ENCODE measurements at regions not wholly inside any gene's neighbourhood (a gene's known extent, or its start where the extent isn't known, plus 50 kb on each side); places are given as distances from the start of the nearest gene placed in this dataset.

- whole genome bisulfite sequencing (ENCODE audit: insufficient coverage, low lambda C conversion rate): 100% methylated on average over 1 of the region's 4 CpGs
- DNase-seq: no peak
- Histone ChIP-seq H3K9me3 (ENCODE audit: control insufficient read depth, low read depth, low read length) (no peaks in the 10 kb centered on the region), H3K36me3 (ENCODE audit: control insufficient read depth, insufficient read depth, low read length) (no peaks in the 10 kb centered on the region), H3K4me1 (ENCODE audit: control insufficient read depth, insufficient read depth, low read length) (no peaks in the 10 kb centered on the region), H3K27ac (ENCODE audit: low read length) (no peak overlapping the region), H3K4me3 (ENCODE audit: low read length) (no peak overlapping the region), H3K27me3 (ENCODE audit: control insufficient read depth, insufficient read depth, low read length) (no peaks in the 10 kb centered on the region)
Observed at GRCh38 chr6:90450268-90450953, 136.5 kb downstream of the MAP3K7 start.

- Histone ChIP-seq H3K36me3 (ENCODE audit: control insufficient read depth, insufficient read depth, low read length) (no peaks in the 10 kb centered on the region), H3K4me1 (ENCODE audit: control insufficient read depth, insufficient read depth, low read length) (no peaks in the 10 kb centered on the region), H3K27me3 (ENCODE audit: control insufficient read depth, insufficient read depth, low read length) (no peaks in the 10 kb centered on the region), H3K4me3 (ENCODE audit: low read length) (no peak overlapping the region), H3K9me3 (ENCODE audit: control insufficient read depth, low read depth, low read length) (no peaks in the 10 kb centered on the region), H3K27ac (ENCODE audit: low read length) (no peak overlapping the region)
- no CpG with 5 or more reads among the region's 5 CpGs for WGBS (ENCODE audit: insufficient coverage, low lambda C conversion rate)
- peak in 1 of 2 donors; percentile 38 for DNase-seq
Observed at GRCh38 chr6:90449311-90449710, 137.6 kb downstream of the MAP3K7 start.

GRCh38 chr6:90448836-90449235 lies 138.0 kb downstream of the MAP3K7 start:
- 60% methylated on average over 1 of the region's 5 CpGs for WGBS (ENCODE audit: insufficient coverage, low lambda C conversion rate)
- Histone ChIP-seq H3K27me3 (ENCODE audit: control insufficient read depth, insufficient read depth, low read length) (no peaks in the 10 kb centered on the region), H3K4me3 (ENCODE audit: low read length) (no peak overlapping the region), H3K9me3 (ENCODE audit: control insufficient read depth, low read depth, low read length) (no peaks in the 10 kb centered on the region), H3K27ac (ENCODE audit: low read length) (no peak overlapping the region), H3K4me1 (ENCODE audit: control insufficient read depth, insufficient read depth, low read length) (no peaks in the 10 kb centered on the region), H3K36me3 (ENCODE audit: control insufficient read depth, insufficient read depth, low read length) (no peaks in the 10 kb centered on the region)
- DNase-seq: no peak

GRCh38 chr6:90446164-90446563 lies 140.7 kb downstream of the MAP3K7 start:
- DNase-seq: no peak
- Histone ChIP-seq H3K27me3 (ENCODE audit: control insufficient read depth, insufficient read depth, low read length) (no peaks in the 10 kb centered on the region), H3K4me1 (ENCODE audit: control insufficient read depth, insufficient read depth, low read length) (no peaks in the 10 kb centered on the region), H3K4me3 (ENCODE audit: low read length) (no peak overlapping the region), H3K36me3 (ENCODE audit: control insufficient read depth, insufficient read depth, low read length) (no peaks in the 10 kb centered on the region), H3K9me3 (ENCODE audit: control insufficient read depth, low read depth, low read length) (no peaks in the 10 kb centered on the region), H3K27ac (ENCODE audit: low read length) (no peak overlapping the region)
- WGBS (ENCODE audit: insufficient coverage, low lambda C conversion rate): no CpG with 5 or more reads among the region's 2 CpGs

GRCh38 chr6:90445533-90446108 lies 141.3 kb downstream of the MAP3K7 start:
- no peak for DNase-seq
- H3K27ac ChIP-seq (ENCODE audit: low read length): no peak overlapping the region
- WGBS (ENCODE audit: insufficient coverage, low lambda C conversion rate): 85% methylated on average over 2 of the region's 2 CpGs
- no peaks in the 10 kb centered on the region for H3K9me3 ChIP-seq (ENCODE audit: control insufficient read depth, low read depth, low read length)
- no peaks in the 10 kb centered on the region for H3K36me3 ChIP-seq (ENCODE audit: control insufficient read depth, insufficient read depth, low read length)
- no peaks in the 10 kb centered on the region for H3K4me1 ChIP-seq (ENCODE audit: control insufficient read depth, insufficient read depth, low read length)
- no peaks in the 10 kb centered on the region for H3K27me3 ChIP-seq (ENCODE audit: control insufficient read depth, insufficient read depth, low read length)
- H3K4me3 ChIP-seq (ENCODE audit: low read length): no peak overlapping the region

- Histone ChIP-seq H3K4me1 (ENCODE audit: control insufficient read depth, insufficient read depth, low read length) (no peaks in the 10 kb centered on the region), H3K27me3 (ENCODE audit: control insufficient read depth, insufficient read depth, low read length) (no peaks in the 10 kb centered on the region), H3K9me3 (ENCODE audit: control insufficient read depth, low read depth, low read length) (no peaks in the 10 kb centered on the region), H3K4me3 (ENCODE audit: low read length) (no peak overlapping the region), H3K36me3 (ENCODE audit: control insufficient read depth, insufficient read depth, low read length) (no peaks in the 10 kb centered on the region), H3K27ac (ENCODE audit: low read length) (no peak overlapping the region)
- WGBS (ENCODE audit: insufficient coverage, low lambda C conversion rate): 80% methylated on average over 3 of the region's 8 CpGs
- DNase-seq: no peak
Observed at GRCh38 chr6:90444160-90444714, 142.6 kb downstream of the MAP3K7 start.

GRCh38 chr6:90442366-90442765 lies 144.5 kb downstream of the MAP3K7 start:
- no CpG with 5 or more reads among the region's 1 CpG for WGBS (ENCODE audit: insufficient coverage, low lambda C conversion rate)
- no peak for DNase-seq
- H3K9me3 ChIP-seq (ENCODE audit: control insufficient read depth, low read depth, low read length): no peaks in the 10 kb centered on the region
- H3K36me3 ChIP-seq (ENCODE audit: control insufficient read depth, insufficient read depth, low read length): no peaks in the 10 kb centered on the region
- H3K27ac ChIP-seq (ENCODE audit: low read length): no peak overlapping the region
- H3K4me3 ChIP-seq (ENCODE audit: low read length): no peak overlapping the region
- H3K4me1 ChIP-seq (ENCODE audit: control insufficient read depth, insufficient read depth, low read length): no peaks in the 10 kb centered on the region
- no peaks in the 10 kb centered on the region for H3K27me3 ChIP-seq (ENCODE audit: control insufficient read depth, insufficient read depth, low read length)

GRCh38 chr6:90440586-90441283 lies 144.1 kb upstream of the BACH2 start:
- no peaks in the 10 kb centered on the region for H3K4me1 ChIP-seq (ENCODE audit: control insufficient read depth, insufficient read depth, low read length)
- no peak overlapping the region for H3K27ac ChIP-seq (ENCODE audit: low read length)
- no peaks in the 10 kb centered on the region for H3K36me3 ChIP-seq (ENCODE audit: control insufficient read depth, insufficient read depth, low read length)
- no peaks in the 10 kb centered on the region for H3K27me3 ChIP-seq (ENCODE audit: control insufficient read depth, insufficient read depth, low read length)
- no peak for DNase-seq
- H3K9me3 ChIP-seq (ENCODE audit: control insufficient read depth, low read depth, low read length): no peaks in the 10 kb centered on the region
- no peak overlapping the region for H3K4me3 ChIP-seq (ENCODE audit: low read length)
- 67% methylated on average over 1 of the region's 8 CpGs for WGBS (ENCODE audit: insufficient coverage, low lambda C conversion rate)

- H3K4me1 ChIP-seq (ENCODE audit: control insufficient read depth, insufficient read depth, low read length): no peaks in the 10 kb centered on the region
- H3K36me3 ChIP-seq (ENCODE audit: control insufficient read depth, insufficient read depth, low read length): no peaks in the 10 kb centered on the region
- WGBS (ENCODE audit: insufficient coverage, low lambda C conversion rate): no CpG with 5 or more reads among the region's 2 CpGs
- no peak overlapping the region for H3K27ac ChIP-seq (ENCODE audit: low read length)
- no peak for DNase-seq
- no peak overlapping the region for H3K4me3 ChIP-seq (ENCODE audit: low read length)
- no peaks in the 10 kb centered on the region for H3K9me3 ChIP-seq (ENCODE audit: control insufficient read depth, low read depth, low read length)
- no peaks in the 10 kb centered on the region for H3K27me3 ChIP-seq (ENCODE audit: control insufficient read depth, insufficient read depth, low read length)
Observed at GRCh38 chr6:90439586-90439985, 142.9 kb upstream of the BACH2 start.

GRCh38 chr6:90436403-90436802 lies 139.8 kb upstream of the BACH2 start:
- no peak for DNase-seq
- Histone ChIP-seq H3K36me3 (ENCODE audit: control insufficient read depth, insufficient read depth, low read length) (no peaks in the 10 kb centered on the region), H3K27ac (ENCODE audit: low read length) (no peak overlapping the region), H3K9me3 (ENCODE audit: control insufficient read depth, low read depth, low read length) (peaks cover 5% of the 10 kb centered on the region), H3K4me3 (ENCODE audit: low read length) (no peak overlapping the region), H3K4me1 (ENCODE audit: control insufficient read depth, insufficient read depth, low read length) (no peaks in the 10 kb centered on the region), H3K27me3 (ENCODE audit: control insufficient read depth, insufficient read depth, low read length) (no peaks in the 10 kb centered on the region)
- WGBS (ENCODE audit: insufficient coverage, low lambda C conversion rate): no CpG with 5 or more reads among the region's 1 CpG

Data from large intestine (tissue), 3 donors.